CD4-positive, alpha-beta T cell treated with Interleukin-1 beta for 1 hour (primary cell): ENCODE measurements at regions not wholly inside any gene's neighbourhood (a gene's known extent, or its start where the extent isn't known, plus 50 kb on each side); places are given as distances from the start of the nearest gene placed in this dataset.
"Not testable (repeated sequence)": the region's sequence is repeated elsewhere in the genome, so short reads cannot be mapped to it uniquely, and the experiment has no call there.

Source experiments
- DNase-seq, 2 donors: peaks; one replicate each; pipeline ENCODE4 v3.0.0-alpha.2; 2020 to 2022

DNA sequence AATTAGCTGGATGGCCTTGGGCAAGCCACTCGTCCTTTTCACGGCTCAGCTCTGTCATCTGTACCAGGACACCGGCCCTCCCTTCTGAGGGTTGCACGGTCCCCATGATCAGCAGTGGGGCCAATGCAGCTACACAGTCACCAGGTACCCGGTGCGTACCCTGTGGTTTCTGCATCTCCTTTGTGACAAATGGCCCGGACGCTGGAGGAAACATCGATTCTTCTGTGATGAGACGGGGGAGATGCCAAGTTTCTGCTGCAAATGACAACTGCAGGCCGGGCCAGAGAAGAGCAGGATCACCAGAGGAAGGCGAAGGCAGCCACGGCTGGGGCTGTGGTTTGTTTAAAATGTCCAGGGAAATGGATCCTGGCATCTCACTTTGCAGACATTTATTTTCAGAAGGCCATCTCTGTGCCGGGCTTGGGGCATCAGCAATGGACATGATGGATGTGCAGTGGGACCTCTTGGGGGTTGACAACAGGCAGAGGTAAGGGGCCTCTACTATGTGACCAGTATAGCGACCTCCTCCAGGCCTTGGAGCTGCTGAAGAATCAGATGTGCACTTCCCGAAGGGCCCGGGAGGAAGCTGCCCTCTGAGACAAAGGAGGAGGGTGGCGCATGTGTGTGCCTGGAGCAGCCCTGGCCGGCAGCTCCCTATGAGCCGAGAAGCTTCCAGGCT, 221.9 kb upstream of the C1orf174 start:
- DNase-seq = no peak

DNA sequence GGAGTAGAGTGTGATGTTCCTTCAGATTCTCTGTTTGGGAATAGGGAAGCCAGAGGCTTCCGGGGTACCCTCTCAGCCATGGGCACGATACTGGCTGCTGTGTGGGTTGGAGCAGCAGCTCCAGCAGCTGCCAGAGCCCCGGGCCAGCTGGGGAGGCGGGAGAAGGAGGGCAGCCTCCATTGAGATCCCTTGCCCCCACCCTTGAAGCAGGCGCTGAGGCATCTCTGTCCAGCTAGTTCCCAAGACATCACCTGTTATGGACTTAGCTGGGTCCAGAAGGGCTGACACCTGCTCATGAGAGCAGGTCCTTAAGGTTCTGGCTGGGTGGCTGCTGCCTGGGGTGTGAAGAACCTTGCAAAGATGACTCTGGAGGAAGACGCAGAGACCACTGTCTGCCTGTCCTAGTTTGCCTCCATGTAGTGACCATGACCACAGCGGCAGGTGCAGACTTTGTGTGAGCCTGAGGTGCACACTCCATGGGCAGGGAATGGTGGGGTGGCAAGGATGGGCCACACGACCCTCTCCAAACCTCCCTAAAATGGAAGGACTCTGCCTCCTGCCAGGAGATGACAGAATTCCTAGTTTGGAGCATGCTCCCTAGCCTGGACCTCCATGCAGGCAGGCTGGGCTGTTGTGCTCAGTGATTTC, 222.6 kb upstream of the C1orf174 start:
- no peak for DNase-seq

DNA sequence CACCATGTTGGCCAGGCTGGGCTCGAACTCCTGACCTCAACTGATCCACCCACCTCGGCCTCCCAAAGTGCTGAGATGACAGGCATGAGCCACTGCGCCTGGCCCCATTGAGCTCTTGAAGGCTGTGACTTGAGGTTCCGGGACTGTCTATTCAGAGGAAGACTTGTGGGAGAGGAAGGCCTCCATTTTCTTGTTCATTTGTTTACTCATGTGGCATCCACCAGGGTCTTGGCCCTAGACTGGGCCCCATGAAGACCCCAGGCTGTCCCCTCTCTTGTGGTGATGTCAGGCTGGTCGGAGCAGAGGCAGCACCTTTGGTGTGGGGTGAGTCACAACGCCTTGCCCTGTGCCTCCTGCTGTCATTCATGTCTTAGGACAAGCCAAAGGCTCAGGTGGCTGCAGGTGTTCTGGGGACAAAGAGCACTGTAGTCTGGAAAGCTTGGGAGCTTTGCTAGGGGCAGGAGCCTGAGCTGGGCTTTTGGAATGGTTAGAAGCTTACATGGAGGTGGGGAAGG, 224.6 kb upstream of the C1orf174 start:
- DNase-seq = no peak

DNA sequence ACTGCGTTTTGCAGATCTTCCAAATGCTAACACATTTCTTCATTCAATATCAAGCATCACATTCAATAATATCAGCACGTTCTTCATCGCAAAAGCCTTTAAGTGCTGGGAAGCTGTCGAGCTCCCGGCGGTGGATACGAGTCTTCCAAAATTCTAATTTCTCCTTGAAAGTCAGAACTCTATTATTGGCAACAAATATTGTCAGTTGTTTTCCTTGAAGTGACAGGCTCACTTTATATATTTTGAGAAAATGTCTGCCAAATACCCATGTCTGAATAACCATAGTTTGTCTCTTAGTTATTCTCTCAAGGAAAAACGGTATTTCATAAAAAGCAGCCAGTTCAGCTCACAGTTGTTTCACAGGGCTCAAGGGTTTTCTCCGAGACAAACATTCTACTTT, 226.2 kb upstream of the C1orf174 start:
- DNase-seq = no peak

DNA sequence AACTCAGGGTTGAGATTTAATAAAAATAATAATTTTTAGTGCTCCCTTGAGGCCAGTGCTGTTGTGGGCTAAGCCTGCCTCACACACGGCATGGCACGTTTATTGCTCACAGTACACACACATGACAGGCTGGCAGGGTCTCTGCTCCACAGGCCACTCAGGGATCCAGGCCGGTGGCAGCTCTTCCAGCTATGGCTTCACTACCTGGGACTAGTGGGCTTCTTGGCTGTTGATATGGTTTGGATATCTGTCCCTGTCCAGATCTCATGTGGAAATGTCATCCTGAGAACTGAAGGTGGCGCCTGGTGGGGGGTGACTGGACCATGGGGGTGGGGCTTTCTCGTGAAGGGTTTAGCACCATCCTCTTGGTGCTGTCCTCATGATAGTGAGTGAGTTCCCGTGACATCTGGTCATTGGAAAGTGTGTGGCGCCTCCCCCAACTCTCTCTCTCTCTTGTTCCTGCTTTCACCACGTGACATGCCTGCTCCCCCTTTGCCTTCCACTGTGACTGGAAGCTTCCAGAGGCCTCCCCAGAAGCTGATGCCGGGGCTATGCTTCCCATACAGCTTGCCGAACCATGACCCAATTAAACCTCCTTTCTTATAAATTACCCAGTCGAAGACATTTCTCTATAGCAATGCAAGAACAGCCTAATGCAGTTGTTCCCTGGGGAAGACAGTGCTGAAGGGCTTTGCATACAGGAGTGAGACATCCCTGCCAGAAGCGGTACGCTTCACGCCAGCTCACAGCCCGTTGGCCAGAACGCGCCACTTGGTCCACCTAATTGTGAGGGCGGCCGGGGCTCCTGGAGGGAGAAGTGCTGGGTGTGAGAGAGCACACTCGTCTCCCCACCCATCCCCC, 226.9 kb upstream of the C1orf174 start:
- DNase-seq = no peak

DNA sequence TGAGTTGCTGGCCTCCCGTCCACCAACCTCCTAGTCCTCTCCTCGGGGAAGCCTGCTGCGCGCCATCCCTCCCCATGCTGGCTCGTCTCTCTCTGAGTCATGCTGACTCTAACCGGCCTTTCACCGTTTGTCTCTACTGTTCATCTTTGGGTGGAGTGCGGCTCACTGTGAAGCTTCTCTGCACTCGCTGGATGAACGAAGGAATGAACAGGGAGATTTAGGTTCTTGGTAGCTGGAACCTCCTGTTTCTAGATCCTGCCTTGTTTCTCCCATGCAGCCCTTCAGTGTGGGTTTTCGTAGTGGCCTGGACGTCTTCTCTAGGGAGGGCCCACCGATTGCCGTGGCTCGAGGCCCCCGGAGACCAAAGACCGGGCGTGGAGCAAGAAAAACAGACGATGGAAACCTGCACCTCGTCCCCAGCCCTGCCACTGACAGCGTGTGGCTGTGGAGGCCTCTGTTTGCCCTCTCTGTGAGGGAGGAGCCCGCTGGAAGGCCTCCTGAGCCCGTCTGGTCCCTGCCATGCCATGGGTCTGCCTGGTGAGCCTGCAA, 227.6 kb upstream of the C1orf174 start:
- no peak for DNase-seq

DNA sequence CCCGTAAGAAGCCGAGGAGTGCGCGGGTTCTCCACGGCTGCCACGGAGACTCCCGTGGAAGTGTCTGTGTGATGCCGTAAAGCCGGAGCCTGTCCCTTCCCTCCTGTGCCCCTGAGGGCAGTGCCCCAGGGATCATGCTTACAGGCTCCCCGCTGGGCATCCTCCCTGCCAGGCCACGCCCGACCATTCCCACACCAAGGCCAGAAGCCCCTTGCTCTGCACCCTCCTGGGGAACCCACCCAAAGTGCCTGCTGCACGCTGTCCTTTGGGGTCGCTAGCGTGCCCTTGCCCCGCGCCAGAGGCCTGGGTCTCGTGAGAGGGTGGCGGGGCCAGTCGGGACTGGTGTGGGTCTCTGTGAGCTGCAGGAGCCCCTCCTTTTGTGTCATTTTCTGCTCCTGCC, 228.5 kb upstream of the C1orf174 start:
- no peak for DNase-seq

DNA sequence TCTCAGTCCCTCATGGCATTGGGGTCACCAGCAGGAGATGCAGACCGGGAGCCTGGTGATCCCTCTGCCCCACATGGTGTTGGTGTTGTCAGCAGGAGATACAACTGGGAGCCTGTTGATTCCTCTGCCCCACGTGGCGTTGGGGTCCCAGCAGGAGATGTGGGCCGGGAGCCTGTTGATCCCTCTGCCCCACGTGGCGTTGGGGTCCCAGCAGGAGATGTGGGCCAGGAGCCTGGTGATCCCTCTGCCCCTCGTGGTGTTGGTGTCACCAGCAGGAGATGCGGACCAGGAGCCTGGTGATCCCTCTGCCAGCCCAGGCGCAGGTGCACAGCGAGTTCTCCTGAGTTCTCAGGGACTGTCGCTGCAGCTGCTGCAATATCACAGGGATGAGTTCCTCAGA, 229.6 kb upstream of the C1orf174 start:
- no peak for DNase-seq

DNA sequence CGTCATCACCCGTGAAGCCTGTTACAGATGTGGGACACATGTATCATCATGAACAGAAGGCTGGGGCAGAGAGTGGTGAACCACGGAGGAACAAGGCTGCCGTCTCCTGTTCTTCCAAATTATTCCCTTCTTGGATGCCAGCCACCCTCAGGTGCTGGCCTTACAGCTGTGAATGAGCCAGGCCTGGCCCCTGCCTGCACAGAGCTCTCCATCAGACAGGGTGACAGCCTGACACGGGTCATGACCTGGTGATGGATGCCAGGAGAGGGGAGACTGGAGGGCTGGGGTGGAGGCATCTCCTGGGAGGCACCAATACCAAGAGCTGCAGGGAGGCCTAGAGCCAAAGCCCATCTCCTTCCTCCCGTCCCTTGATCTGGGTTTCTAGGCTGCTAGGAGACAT, 230.0 kb upstream of the C1orf174 start:
- DNase-seq = no peak

DNA sequence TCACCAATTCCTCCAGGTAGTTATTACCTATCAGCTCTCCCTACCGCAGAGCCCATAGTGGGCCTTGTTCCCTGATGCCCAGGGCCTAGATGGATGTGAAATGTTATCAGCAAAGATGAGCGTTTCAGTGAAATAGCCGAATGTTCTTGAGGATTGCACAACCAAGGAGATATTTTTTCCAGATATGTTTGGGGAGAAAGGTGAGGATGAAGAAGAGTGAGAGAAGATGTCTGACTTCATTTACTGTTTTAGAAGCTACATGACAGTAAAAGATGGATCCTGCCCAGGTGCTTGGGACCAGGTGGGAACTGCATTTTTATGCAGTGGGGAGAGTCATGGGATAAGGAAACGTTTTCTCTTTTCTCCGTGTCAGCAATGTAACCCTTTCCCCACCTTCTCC, 231.7 kb upstream of the C1orf174 start:
- no peak for DNase-seq

DNA sequence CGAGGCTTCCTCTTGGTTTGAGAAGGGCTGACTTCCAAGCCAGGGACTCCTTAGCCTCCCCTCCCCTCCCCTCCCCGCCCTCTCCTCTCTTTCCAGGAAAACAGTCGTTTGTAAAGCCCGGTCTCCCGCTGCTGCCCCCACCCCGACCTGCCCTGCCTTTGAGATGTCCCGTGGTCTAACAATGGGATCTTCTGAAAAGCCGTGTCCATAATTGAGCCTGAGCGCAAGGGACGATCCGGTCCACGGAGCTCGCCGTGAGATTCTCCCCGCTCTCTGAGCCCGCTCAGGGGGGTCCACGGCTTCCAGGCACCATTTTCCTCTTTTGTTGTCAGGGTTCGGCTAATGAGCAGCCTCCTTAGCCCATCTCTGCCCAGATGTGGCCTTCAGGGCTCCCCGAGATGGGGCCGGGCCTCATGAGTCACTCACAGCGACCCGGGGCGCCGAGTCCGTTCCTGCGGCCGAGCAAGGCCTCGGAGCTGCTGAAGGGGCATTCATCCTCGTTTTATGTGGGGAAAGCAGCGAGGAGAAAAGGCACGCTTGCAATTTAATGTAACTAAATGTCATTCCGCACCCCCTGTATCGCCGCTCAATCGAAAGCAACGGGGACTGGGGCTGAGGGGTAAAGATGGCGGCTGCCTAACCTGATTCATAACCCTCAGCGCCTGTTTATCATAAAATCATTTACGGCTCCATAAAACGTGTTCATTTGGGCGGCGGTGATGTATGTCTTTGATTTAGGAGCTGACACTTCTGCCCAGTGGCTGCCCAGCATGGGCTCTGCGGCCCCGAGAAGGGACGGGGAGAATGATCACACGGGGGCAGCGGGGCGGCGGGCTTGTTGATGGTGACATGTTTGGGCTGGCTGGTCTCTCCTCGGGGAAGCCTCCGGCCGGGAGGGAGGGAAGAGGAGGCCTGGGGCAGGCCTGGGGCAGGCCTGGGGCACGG, 232.6 kb upstream of the C1orf174 start:
- no peak for DNase-seq

DNA sequence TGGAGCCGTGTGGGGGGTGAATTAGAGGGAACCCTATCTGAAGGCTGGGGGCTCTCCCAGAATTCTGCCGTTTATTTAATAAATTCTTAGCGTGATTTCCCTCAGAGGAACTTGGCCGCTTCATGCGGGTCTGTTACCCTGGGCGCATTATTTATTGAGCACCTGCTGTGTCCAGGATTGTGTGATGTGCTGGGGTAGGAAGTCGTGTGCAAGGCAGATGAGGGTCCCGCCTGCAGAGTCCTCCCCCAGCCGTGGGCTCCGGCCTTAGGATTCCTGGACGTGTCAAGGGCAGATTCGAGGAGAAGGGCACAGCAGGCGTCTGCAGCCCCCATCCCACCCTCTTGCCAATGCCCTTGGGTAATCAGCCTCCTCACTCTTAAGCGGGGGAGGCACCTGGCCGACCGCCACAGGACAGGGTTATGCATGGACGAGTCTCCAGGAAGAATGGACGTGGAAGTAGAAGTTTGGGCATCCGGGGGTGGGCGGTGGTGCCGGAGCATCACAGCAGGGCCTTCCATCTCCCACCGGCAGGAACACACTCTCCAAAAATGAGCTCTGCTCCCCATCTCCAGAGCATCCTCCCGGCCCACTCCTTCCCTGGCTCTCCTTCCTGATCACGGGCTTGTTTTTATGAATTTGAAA, 233.3 kb upstream of the C1orf174 start:
- DNase-seq = no peak

DNA sequence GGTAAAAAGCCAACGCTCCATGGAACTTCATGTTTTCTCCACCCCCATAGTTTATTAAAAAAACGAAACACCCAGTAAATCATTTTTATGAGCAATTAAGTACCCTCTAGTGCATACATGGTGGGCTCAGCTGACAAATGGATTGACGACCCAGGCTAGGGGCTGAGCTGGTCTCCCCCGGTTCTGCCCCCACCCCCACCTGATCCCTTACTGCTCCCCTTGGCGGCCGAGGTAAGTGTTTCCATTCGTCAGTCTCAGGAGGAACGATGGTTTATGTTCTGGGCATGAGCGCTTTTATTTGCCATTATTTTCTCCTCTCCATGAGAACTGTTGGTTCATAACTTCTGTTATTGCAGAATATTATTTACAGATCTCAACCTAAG, 233.9 kb upstream of the C1orf174 start:
- DNase-seq = no peak

DNA sequence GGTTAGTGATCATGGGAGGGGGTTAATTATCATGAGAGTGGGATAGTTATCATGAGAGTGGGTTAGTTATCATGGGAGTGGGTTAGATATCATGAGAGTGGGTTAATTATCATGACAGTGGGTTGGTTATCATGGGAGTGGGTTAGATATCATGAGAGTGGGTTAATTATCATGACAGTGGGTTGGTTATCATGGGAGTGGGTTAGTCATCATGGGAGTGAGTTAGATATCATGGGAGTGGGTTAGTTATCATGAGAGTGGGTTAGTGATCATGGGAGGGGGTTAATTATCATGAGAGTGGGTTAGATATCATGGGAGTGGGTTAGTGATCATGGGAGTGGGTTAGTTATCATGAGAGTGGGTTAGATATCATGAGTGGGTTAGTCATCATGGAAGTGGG, 235.8 kb upstream of the C1orf174 start:
- DNase-seq = not testable (repeated sequence)

DNA sequence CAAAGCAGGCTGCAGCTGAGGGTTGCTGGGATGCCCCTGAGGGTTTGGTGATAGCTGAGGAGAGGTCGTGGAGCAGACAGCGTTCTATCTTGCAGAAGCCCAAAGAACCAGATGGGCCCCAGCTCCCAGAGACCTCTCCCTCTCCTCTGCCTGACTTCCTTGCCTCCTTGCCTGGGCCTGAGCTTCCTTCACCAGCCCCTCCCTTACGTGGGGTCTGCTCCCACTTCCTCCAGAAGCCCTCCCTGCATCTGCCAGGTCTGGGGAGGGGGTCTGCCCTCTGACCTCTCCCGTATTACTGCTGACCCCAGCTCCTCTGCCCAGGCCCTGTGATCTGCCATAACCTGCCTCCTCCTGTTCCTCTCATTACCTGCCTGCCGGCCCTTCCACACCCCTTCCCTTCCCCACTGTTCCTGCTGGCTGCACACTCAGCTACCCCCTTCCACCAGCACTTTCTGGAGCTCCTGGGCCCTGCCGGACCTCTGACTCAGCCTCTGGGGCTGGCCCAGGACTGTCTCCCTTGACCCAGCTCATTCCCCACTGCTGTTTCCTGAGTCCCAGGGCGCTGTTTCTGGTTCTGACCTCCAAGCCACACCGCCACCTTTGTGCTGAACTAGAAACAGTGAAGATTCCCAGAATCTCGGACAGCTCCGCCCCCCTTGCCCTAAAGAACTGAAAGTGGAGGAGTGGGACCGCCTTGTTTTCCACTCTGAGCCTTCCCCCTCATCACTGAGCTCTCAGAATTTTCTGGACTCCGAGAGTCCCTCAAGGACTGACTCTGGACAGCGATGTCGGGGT, 237.7 kb upstream of the C1orf174 start:
- DNase-seq = no peak

DNA sequence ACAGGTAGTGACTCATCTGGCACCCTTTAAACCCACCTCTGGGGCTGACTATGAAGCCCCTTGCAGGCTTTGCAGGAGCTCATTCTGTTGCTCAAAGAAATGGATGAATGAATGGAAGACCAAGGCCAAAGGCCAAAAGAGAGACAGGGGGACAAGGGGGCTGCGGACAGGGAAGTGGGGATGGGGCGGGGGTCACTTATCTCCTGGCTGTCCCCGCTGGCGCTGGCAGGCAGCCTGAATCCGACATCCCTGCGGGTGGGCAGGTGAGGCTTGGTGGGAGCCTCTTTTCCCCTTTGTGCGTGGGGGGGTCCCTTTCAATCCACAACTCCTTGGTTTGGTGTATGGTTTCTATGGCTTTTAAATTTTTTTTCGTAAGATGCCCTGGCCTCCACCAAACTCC, 239.6 kb upstream of the C1orf174 start:
- no peak for DNase-seq

DNA sequence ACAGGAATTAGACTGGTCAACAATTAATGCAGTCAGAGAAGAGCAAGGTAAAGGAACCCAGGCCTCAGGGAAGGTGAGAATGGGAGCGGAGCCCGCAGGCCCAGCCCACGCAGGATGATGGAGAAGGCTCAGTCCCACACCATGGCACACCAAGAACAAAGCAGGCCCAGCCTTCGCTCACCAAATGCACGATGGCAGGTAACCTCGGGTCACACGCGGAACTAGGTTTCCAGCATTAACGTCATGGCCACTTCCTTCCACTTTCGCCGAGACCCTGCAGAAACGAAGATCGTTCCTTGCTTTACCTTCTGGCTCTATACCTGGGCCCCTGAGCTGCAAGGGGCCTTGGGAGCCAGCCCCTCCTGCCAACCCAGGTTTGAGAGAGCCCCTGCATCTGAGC, 240.2 kb upstream of the C1orf174 start:
- no peak for DNase-seq

DNA sequence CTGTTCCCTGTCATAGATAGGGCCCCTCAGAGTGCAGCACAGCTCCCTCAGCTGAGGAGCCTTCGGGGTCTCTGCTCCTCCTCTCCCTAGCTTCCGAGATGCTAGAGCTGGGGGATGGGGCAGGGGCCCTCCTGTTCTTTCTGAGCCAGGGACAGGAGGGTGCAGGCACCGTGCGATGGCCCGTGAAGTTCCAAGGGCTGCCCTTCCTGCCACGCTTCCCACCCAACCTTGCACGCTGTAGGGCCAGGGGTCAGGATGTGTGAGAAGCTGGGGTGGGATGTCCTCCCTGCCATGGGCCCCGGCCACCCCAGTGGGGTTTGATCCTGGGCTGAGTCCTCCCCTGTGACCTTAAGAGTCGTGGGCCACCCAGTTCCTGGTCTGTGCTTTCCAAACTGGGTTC, 240.7 kb upstream of the C1orf174 start:
- no peak for DNase-seq

DNA sequence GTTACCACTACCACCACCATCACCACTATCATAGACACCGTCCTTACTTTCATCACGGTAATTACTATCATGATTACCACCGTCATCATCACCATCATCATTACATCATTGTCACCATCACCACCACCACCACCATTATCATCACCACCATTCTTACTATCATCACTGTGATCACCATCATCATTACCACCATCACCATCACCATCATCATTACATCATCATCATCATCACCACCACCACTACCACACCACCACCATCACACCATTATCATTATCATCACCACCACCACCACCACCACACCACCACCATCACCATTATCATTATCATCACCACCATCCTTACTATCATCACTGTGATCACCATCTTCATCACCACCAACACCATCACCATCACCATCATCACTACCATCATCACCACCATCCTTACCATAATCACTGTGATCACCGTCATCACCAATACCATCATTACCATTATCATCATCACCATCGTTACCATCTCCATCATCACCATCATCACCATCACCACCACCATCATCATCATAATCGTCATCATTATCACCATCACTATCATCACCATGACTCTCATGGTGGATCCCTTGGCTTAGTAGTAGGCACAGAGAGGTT, 244.4 kb upstream of the C1orf174 start:
- DNase-seq = no peak

DNA sequence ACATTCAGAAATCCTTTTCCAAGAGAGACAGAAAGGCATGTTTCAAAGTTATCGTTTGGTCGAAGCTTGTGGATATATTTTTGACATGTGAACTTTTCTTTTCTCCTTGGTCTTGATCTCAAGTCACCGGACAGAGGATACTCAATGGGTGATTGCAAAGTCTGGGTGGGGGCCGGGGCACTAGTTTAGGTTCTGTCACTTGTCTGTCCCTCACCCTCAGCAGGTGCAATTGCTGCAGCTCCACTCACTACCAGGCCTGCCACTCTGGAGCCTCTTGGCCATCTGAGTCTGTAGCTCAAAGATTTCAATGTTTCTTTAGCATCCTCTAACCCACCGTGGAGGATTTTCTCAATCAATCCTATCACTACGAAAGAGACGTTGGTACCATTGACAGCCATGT, 246.0 kb upstream of the C1orf174 start:
- DNase-seq = no peak

DNA sequence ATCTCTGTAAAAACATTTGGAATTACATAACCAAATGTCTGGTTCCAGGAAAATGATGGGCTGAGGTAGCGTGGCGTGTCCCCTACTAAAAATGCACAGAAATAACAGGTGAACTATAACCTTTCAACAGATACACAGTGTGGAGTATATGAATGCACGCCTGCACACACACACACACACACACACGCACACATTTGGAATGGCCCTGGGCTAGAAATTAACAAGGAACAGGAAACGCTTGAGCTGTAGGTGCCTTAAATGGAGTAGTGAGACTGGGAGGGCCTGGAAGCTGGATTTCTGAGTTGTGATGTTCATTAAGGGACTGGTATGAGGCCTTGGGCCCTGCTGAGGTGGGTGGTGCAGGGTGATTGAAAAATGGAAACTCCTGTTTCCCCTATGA, 246.5 kb upstream of the C1orf174 start:
- no peak for DNase-seq
